ENCODE measurements at regions not wholly inside any gene's neighbourhood (a gene's known extent, or its start where the extent isn't known, plus 50 kb on each side); places are given as distances from the start of the nearest gene placed in this dataset.

DNA sequence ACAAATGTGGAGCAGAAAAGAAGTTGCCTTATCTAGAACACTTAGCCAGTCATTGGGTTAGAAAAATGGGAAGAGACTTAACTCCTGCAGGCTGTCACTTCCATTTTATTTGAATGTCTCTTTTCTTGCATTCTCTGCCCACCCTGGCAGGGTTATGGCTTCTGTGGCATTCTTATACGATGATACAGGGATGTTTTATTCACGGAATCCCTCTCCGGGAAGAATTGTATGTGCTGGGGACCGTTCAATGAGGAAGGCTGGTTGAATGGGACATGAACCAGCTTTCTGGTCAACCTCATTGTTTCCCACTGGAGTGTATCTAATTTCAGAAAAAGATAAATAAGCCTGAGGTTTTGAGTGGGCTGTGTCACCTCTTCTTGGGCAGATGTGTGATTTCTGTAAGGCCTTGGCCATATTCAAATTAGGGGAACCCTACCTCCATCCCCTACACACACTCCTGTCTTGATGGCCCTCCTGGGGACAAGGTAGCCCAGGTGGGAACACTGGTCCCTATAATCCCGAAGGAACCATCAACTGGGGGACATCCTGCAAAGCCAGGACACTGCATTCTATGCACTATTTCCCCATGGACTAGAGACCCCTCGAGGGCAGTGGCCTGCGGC, 174.8 kb upstream of the GSC start:
- peaks cover 7% of the 10 kb centered on the region for H3K9me3 Mint-ChIP-seq
- no peak for DNase-seq (ENCODE audit: low spot score)
- no peak overlapping the region for H3K27ac ChIP-seq
- no peak overlapping the region for H3K4me3 Mint-ChIP-seq
- TF ChIP-seq EZH2 (IDR thresholded peaks at IDR 0.05) (no peak), EZH2phosphoT487 (IDR thresholded peaks at IDR 0.05) (no peak)
- TF ChIP-seq, protein P1, sequence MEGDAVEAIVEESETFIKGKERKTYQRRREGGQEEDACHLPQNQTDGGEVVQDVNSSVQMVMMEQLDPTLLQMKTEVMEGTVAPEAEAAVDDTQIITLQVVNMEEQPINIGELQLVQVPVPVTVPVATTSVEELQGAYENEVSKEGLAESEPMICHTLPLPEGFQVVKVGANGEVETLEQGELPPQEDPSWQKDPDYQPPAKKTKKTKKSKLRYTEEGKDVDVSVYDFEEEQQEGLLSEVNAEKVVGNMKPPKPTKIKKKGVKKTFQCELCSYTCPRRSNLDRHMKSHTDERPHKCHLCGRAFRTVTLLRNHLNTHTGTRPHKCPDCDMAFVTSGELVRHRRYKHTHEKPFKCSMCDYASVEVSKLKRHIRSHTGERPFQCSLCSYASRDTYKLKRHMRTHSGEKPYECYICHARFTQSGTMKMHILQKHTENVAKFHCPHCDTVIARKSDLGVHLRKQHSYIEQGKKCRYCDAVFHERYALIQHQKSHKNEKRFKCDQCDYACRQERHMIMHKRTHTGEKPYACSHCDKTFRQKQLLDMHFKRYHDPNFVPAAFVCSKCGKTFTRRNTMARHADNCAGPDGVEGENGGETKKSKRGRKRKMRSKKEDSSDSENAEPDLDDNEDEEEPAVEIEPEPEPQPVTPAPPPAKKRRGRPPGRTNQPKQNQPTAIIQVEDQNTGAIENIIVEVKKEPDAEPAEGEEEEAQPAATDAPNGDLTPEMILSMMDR (IDR thresholded peaks at IDR 0.05), result no peak
- H3K4me1 Mint-ChIP-seq, result peaks cover 2% of the 10 kb centered on the region
- H3K36me3 Mint-ChIP-seq, result no peaks in the 10 kb centered on the region
- H4K20me1 ChIP-seq (ENCODE audit: low read depth), result no peaks in the 10 kb centered on the region
- H3K27ac Mint-ChIP-seq, result peak overlapping the region; percentile 82
- no peaks in the 10 kb centered on the region for H3K36me3 ChIP-seq
- H3K9ac ChIP-seq, result no peak overlapping the region
- H3K4me3 ChIP-seq, result no peak overlapping the region
- H3K79me2 ChIP-seq (ENCODE audit: low read depth), result no peaks in the 10 kb centered on the region
- H3K9me3 ChIP-seq (ENCODE audit: low read depth), result no peaks in the 10 kb centered on the region
- H3K27me3 Mint-ChIP-seq (ENCODE audit: insufficient read depth, low read depth), result peaks cover 4% of the 10 kb centered on the region
- no peak overlapping the region for H2AFZ ChIP-seq (replicated peaks)
- no peaks in the 10 kb centered on the region for H3K4me1 ChIP-seq
- no peaks in the 10 kb centered on the region for H3F3A ChIP-seq (ENCODE audit: low read depth)
- H3K27me3 ChIP-seq, result no peaks in the 10 kb centered on the region
- no peak overlapping the region for H3K4me2 ChIP-seq

DNA sequence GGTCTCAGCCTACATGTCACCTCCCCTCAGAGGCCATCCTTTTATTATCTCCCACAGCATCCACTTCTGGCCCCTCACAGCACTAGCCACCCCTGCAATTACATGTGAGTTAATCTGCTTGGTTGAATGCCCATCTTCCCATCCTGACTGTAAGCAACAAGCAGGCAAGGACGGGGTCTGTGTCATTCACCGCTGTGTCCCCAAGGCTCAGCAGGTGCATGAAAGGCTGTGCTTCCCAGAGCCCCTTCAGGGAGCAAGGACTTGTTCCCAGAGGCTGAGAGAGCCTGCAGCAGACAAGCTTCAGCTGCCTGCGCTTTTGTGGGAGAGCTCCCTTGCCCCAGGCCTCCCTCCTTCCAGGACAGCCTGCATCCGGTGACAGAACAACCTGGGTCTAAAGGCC, 172.7 kb upstream of the GSC start:
- Histone ChIP-seq H3K27ac (no peak overlapping the region), H3K36me3 (no peaks in the 10 kb centered on the region), H4K20me1 (ENCODE audit: low read depth) (no peaks in the 10 kb centered on the region), H3K79me2 (ENCODE audit: low read depth) (no peaks in the 10 kb centered on the region), H3F3A (ENCODE audit: low read depth) (no peaks in the 10 kb centered on the region), H3K27me3 (no peaks in the 10 kb centered on the region), H3K4me3 (no peak overlapping the region), H3K9me3 (ENCODE audit: low read depth) (no peaks in the 10 kb centered on the region), H3K4me1 (no peaks in the 10 kb centered on the region), H3K4me2 (no peak overlapping the region), H2AFZ (replicated peaks) (no peak overlapping the region), H3K9ac (no peak overlapping the region)
- Mint-ChIP-seq H3K4me3 (no peak overlapping the region), H3K27me3 (ENCODE audit: insufficient read depth, low read depth) (peaks cover 3% of the 10 kb centered on the region), H3K36me3 (no peaks in the 10 kb centered on the region), H3K9me3 (no peaks in the 10 kb centered on the region), H3K4me1 (peaks cover 2% of the 10 kb centered on the region), H3K27ac (no peak overlapping the region)
- no peak for DNase-seq (ENCODE audit: low spot score)
- no peak for TF ChIP-seq EZH2phosphoT487 (IDR thresholded peaks at IDR 0.05)
- TF ChIP-seq EZH2 (IDR thresholded peaks at IDR 0.05), result no peak
- TF ChIP-seq, protein P1 (IDR thresholded peaks at IDR 0.05), result no peak

DNA sequence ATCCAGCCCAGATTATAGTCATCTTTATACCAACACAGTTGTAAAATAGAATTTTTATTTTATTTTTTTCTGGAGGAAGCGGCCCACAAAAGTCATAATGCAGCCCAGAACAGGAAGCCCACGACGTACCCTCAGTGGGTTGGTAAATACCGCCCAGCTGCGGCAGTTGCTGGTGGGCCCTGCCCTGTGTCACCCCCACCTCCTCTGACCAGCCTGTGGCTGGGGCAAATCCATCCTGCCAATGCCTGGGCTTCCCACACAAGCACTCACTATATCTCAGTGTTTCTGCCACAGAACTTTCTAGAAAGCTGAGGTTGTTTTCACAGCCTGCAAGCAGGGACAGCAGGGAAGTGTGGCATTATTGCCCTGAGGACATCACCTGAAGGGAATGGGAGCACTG, 171.4 kb upstream of the GSC start:
- Mint-ChIP-seq H3K27me3 (ENCODE audit: insufficient read depth, low read depth) (no peaks in the 10 kb centered on the region), H3K27ac (no peak overlapping the region), H3K4me3 (no peak overlapping the region), H3K4me1 (peaks cover 5% of the 10 kb centered on the region), H3K36me3 (no peaks in the 10 kb centered on the region), H3K9me3 (no peaks in the 10 kb centered on the region)
- H3K27me3 ChIP-seq, result no peaks in the 10 kb centered on the region
- no peaks in the 10 kb centered on the region for H4K20me1 ChIP-seq (ENCODE audit: low read depth)
- TF ChIP-seq, protein P1 (IDR thresholded peaks at IDR 0.05), result no peak
- TF ChIP-seq EZH2 (IDR thresholded peaks at IDR 0.05) (no peak), EZH2phosphoT487 (IDR thresholded peaks at IDR 0.05) (no peak)
- no peak for DNase-seq (ENCODE audit: low spot score)
- H3K4me1 ChIP-seq, result peaks cover 9% of the 10 kb centered on the region
- no peaks in the 10 kb centered on the region for H3K79me2 ChIP-seq (ENCODE audit: low read depth)
- no peak overlapping the region for H3K4me3 ChIP-seq
- H3K36me3 ChIP-seq, result no peaks in the 10 kb centered on the region
- no peak overlapping the region for H3K27ac ChIP-seq
- H3K4me2 ChIP-seq, result no peak overlapping the region
- no peaks in the 10 kb centered on the region for H3F3A ChIP-seq (ENCODE audit: low read depth)
- H3K9me3 ChIP-seq (ENCODE audit: low read depth), result no peaks in the 10 kb centered on the region
- H2AFZ ChIP-seq (replicated peaks), result no peak overlapping the region
- H3K9ac ChIP-seq, result no peak overlapping the region

Measured in neural progenitor cell (in vitro differentiated cells).